ENCODE measurements at regions not wholly inside any gene's neighbourhood (a gene's known extent, or its start where the extent isn't known, plus 50 kb on each side); places are given as distances from the start of the nearest gene placed in this dataset.

DNA sequence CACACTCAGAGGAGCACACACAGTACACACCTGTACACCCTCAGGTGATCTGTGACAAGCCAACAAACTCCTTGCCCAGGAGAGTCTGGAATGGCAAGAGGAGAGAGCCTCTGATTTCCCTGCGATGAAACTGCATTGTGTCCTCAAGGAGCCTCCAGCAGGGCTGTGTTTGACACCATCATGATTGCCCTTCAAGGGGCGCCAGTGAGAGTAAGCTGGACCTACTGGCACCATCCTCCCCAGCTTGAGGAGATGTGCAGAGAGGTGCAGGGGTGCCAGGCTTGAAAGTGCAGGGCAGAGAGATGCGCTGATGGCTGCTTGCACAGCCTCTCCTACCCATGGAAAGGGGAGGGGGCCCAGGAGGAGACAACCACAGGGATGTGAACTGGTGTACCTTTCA, 188.8 kb upstream of the CADM1 start:
- TF ChIP-seq TEAD4 (IDR thresholded peaks at IDR 0.05) (no peak), EGR1 (IDR thresholded peaks at IDR 0.05) (no peak)

DNA sequence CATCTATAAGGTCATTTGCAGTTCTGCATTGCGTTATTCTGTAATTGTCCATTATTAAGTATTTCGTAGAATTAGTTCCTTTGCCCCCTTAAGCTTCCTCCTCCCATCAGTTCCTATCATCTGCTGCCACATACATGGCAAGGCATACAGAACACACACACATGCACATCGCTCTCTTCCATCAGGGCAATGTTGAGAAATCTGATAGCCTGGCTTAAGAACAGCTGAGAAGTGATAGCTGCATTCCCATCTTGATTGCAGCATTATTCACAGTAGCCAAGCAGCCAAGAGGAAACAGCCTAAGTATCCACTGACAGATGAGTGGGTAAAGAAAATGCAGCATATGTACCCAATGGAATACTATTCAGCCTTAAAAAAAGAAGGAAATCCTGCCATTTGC, 186.8 kb upstream of the CADM1 start:
- no peak for TF ChIP-seq NFIC (IDR thresholded peaks at IDR 0.05)
- TF ChIP-seq EP300 (IDR thresholded peaks at IDR 0.05; ENCODE audit: borderline replicate concordance): no peak
- TF ChIP-seq, protein P1, sequence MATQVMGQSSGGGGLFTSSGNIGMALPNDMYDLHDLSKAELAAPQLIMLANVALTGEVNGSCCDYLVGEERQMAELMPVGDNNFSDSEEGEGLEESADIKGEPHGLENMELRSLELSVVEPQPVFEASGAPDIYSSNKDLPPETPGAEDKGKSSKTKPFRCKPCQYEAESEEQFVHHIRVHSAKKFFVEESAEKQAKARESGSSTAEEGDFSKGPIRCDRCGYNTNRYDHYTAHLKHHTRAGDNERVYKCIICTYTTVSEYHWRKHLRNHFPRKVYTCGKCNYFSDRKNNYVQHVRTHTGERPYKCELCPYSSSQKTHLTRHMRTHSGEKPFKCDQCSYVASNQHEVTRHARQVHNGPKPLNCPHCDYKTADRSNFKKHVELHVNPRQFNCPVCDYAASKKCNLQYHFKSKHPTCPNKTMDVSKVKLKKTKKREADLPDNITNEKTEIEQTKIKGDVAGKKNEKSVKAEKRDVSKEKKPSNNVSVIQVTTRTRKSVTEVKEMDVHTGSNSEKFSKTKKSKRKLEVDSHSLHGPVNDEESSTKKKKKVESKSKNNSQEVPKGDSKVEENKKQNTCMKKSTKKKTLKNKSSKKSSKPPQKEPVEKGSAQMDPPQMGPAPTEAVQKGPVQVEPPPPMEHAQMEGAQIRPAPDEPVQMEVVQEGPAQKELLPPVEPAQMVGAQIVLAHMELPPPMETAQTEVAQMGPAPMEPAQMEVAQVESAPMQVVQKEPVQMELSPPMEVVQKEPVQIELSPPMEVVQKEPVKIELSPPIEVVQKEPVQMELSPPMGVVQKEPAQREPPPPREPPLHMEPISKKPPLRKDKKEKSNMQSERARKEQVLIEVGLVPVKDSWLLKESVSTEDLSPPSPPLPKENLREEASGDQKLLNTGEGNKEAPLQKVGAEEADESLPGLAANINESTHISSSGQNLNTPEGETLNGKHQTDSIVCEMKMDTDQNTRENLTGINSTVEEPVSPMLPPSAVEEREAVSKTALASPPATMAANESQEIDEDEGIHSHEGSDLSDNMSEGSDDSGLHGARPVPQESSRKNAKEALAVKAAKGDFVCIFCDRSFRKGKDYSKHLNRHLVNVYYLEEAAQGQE (IDR thresholded peaks at IDR 0.05; ENCODE audit: low read depth): no peak

DNA sequence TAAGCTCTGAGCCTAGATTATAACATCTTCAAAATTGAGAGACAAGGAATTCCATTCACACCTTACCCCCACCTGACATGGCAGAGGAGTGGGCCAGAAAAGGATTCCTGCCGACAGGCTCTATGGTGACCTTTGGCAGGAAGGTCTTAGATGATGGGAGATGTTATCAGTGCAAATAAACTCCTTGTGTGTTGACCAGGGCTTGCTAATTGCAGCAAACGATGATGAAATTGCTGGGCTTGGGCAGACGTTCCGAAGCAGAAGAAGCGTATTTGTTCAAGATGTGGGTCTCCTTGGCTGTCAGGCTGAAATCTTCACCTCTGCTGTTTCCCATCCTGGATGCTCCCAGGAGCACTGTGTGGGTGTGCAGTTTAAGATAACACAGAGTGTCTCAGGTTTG, 183.7 kb upstream of the CADM1 start:
- TF ChIP-seq NFIC (IDR thresholded peaks at IDR 0.05) (no peak), TEAD4 (IDR thresholded peaks at IDR 0.05) (no peak), FOXM1 (IDR thresholded peaks at IDR 0.05; ENCODE audit: borderline replicate concordance, low read depth) (no peak), ZBTB7A (IDR thresholded peaks at IDR 0.05; ENCODE audit: low read depth) (no peak), YY1 (IDR thresholded peaks at IDR 0.05; ENCODE audit: low read depth) (no peak)

DNA sequence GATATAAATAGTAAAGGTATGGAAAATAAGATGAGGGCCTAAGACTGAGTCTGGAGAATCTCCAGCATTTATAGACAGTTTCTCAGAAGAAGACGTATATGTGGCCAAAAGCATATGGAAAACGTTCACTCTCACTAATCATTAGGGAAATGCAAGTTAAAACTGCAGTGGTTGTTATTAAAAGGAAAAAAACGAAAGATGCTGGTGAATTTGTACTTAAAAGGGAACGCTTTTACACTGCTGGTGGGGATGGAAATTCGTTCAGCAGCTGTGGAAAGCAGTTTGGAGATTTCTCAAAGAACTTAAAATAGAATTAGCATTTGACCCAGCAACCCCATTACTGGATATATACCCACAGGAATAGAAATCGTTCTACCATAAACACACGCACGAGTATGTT, 180.5 kb upstream of the CADM1 start:
- TF ChIP-seq TAF1 (IDR thresholded peaks at IDR 0.05; ENCODE audit: low read depth) (no peak), CEBPB (IDR thresholded peaks at IDR 0.05) (no peak), NFIC (IDR thresholded peaks at IDR 0.05) (no peak), TEAD4 (IDR thresholded peaks at IDR 0.05) (no peak), TCF12 (IDR thresholded peaks at IDR 0.05; ENCODE audit: low read depth) (no peak), ZBTB7A (IDR thresholded peaks at IDR 0.05; ENCODE audit: low read depth) (no peak)

DNA sequence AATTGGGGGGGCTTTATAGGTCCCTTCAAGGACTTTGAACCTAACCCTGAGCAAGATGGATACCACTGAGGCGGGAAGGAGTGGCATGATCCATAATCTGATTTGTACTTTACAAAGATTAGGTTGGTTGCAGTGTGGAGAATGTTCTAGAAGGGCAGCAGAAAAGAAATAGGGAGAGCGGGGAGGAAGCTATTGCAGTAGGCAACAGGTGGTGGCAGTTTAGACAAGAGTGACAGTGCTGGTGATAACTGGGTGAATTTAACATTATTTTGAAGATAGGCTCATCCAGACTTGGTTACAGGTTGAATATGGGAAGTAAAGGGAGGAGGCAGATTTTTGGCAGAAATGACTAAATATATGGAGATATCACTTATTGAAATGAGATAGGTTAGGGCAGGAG, 179.9 kb upstream of the CADM1 start:
- TF ChIP-seq TAF1 (IDR thresholded peaks at IDR 0.05; ENCODE audit: low read depth): no peak
- TF ChIP-seq CREB1 (IDR thresholded peaks at IDR 0.05; ENCODE audit: low read depth): no peak
- TF ChIP-seq, protein P1 (IDR thresholded peaks at IDR 0.05; ENCODE audit: low read depth): no peak
- TF ChIP-seq TCF12 (IDR thresholded peaks at IDR 0.05; ENCODE audit: low read depth): no peak
- TF ChIP-seq ZBTB7A (IDR thresholded peaks at IDR 0.05; ENCODE audit: low read depth): no peak
- TF ChIP-seq TEAD4 (IDR thresholded peaks at IDR 0.05): no peak
- no peak for TF ChIP-seq EGR1 (IDR thresholded peaks at IDR 0.05)
- no peak for TF ChIP-seq RAD21 (IDR thresholded peaks at IDR 0.05; ENCODE audit: low read depth)
- no peak for TF ChIP-seq FOXM1 (IDR thresholded peaks at IDR 0.05; ENCODE audit: borderline replicate concordance, low read depth)
- TF ChIP-seq, protein P2, sequence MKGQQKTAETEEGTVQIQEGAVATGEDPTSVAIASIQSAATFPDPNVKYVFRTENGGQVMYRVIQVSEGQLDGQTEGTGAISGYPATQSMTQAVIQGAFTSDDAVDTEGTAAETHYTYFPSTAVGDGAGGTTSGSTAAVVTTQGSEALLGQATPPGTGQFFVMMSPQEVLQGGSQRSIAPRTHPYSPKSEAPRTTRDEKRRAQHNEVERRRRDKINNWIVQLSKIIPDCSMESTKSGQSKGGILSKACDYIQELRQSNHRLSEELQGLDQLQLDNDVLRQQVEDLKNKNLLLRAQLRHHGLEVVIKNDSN (IDR thresholded peaks at IDR 0.05): no peak
- TF ChIP-seq EP300 (IDR thresholded peaks at IDR 0.05; ENCODE audit: borderline replicate concordance): no peak
- TF ChIP-seq, protein P3, sequence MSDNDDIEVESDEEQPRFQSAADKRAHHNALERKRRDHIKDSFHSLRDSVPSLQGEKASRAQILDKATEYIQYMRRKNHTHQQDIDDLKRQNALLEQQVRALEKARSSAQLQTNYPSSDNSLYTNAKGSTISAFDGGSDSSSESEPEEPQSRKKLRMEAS (IDR thresholded peaks at IDR 0.05): no peak
- no peak for TF ChIP-seq CEBPB (IDR thresholded peaks at IDR 0.05)

DNA sequence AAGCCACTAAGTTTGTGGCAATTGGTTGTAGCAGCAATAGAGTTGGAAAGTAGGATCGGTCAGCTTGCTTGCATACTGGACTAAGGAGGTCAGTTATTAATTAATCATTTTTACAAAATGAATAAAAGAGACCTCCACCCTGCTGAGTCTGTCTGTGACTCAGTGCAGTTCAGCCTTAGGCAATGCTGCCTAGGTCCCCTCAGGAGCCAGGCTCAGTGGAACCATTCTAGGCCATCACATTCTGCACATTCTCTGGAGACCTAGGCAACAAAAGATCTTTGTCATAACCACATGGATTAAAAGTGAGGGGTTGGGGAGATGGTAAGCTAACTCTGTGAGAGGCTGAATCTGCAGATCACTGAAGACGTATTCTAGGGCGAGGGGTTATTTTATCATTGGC, 178.7 kb upstream of the CADM1 start:
- TF ChIP-seq, protein P3 (IDR thresholded peaks at IDR 0.05): no peak
- TF ChIP-seq EP300 (IDR thresholded peaks at IDR 0.05; ENCODE audit: borderline replicate concordance): no peak
- no peak for TF ChIP-seq ZBTB7A (IDR thresholded peaks at IDR 0.05; ENCODE audit: low read depth)
- TF ChIP-seq RAD21 (IDR thresholded peaks at IDR 0.05; ENCODE audit: low read depth): no peak
- no peak for TF ChIP-seq NFIC (IDR thresholded peaks at IDR 0.05)
- no peak for TF ChIP-seq TEAD4 (IDR thresholded peaks at IDR 0.05)
- TF ChIP-seq TCF12 (IDR thresholded peaks at IDR 0.05; ENCODE audit: low read depth): no peak
- TF ChIP-seq CREB1 (IDR thresholded peaks at IDR 0.05; ENCODE audit: low read depth): no peak
- no peak for TF ChIP-seq YY1 (IDR thresholded peaks at IDR 0.05; ENCODE audit: low read depth)
- no peak for TF ChIP-seq CEBPB (IDR thresholded peaks at IDR 0.05)
- TF ChIP-seq TAF1 (IDR thresholded peaks at IDR 0.05; ENCODE audit: low read depth): no peak
- no peak for TF ChIP-seq FOXM1 (IDR thresholded peaks at IDR 0.05; ENCODE audit: borderline replicate concordance, low read depth)
- no peak for TF ChIP-seq EGR1 (IDR thresholded peaks at IDR 0.05)
- TF ChIP-seq, protein P1 (IDR thresholded peaks at IDR 0.05; ENCODE audit: low read depth): no peak
- TF ChIP-seq, protein P2 (IDR thresholded peaks at IDR 0.05): no peak

All from Ishikawa (cell line).